NCI-H510A treated with DMSO at 0.1 percent for 48 hours (cell line): ENCODE measurements at regions not wholly inside any gene's neighbourhood (a gene's known extent, or its start where the extent isn't known, plus 50 kb on each side); places are given as distances from the start of the nearest gene placed in this dataset.

Experiments
- DNase-seq: peaks from one replicate; lab custom pipeline; 2025; lab: John Stamatoyannopoulos, UW

GRCh38 chr14:51307551-51307950, 67.5 kb downstream of the TMX1 start:
- DNase-seq, result no peak

- no peak for DNase-seq
Observed at GRCh38 chr14:51308866-51309265, 68.8 kb downstream of the TMX1 start.

GRCh38 chr14:51310505-51310944, 70.5 kb downstream of the TMX1 start:
- DNase-seq, result no peak

GRCh38 chr14:51314321-51315015, 74.4 kb downstream of the TMX1 start:
- DNase-seq, result no peak

GRCh38 chr14:51317373-51317772, 77.3 kb downstream of the TMX1 start:
- DNase-seq, result no peak

- no peak for DNase-seq
Observed at GRCh38 chr14:51318813-51319597, 79.0 kb downstream of the TMX1 start.

GRCh38 chr14:51321036-51321435, 81.0 kb downstream of the TMX1 start:
- no peak for DNase-seq

GRCh38 chr14:51323492-51323891, 83.4 kb downstream of the TMX1 start:
- no peak for DNase-seq

GRCh38 chr14:51327376-51327775, 87.3 kb downstream of the TMX1 start:
- no peak for DNase-seq

GRCh38 chr14:51328064-51328771, 88.2 kb downstream of the TMX1 start:
- DNase-seq, result peak; percentile 36

GRCh38 chr14:51328772-51329353, 88.8 kb downstream of the TMX1 start:
- peak; percentile 33 for DNase-seq

- no peak for DNase-seq
Observed at GRCh38 chr14:51331486-51332367, 91.7 kb downstream of the TMX1 start.

- DNase-seq, result no peak
Observed at GRCh38 chr14:51333299-51333698, 93.3 kb downstream of the TMX1 start.

- no peak for DNase-seq
Observed at GRCh38 chr14:51333901-51334521, 94.0 kb downstream of the TMX1 start.

- DNase-seq, result no peak
Observed at GRCh38 chr14:51334566-51334965, 94.5 kb downstream of the TMX1 start.

- no peak for DNase-seq
Observed at GRCh38 chr14:51335531-51335930, 95.5 kb downstream of the TMX1 start.

- DNase-seq, result no peak
Observed at GRCh38 chr14:51335961-51336723, 96.1 kb downstream of the TMX1 start.

- DNase-seq, result no peak
Observed at GRCh38 chr14:51336734-51337133, 96.7 kb downstream of the TMX1 start.

GRCh38 chr14:51337520-51337919, 97.5 kb downstream of the TMX1 start:
- DNase-seq, result no peak

GRCh38 chr14:51341338-51341737, 101.3 kb downstream of the TMX1 start:
- DNase-seq, result no peak
